Loucy (cell line): ENCODE measurements at regions not wholly inside any gene's neighbourhood (a gene's known extent, or its start where the extent isn't known, plus 50 kb on each side); places are given as distances from the start of the nearest gene placed in this dataset.

Source experiments
- EZH2phosphoT487 ChIP-seq: fragments of 200-600 bp; IDR thresholded peaks from 2 replicates; pipeline ENCODE4 v1.6.1; 2018; ENCODE audit warnings: antibody characterized with exemption, mild to moderate bottlenecking, moderate library complexity, borderline replicate concordance
- TF ChIP-seq, protein P1 (sequence below): fragments of 200-600 bp; sonication (generic); conservative IDR thresholded peaks from 2 replicates; pipeline ENCODE4 v1.5.1; 2014; ENCODE audit warnings: mild to moderate bottlenecking, antibody characterized with exemption, low read length

GRCh38 chr15:91576096-91576495 is 277.4 kb upstream of the SLCO3A1 start:
- TF ChIP-seq, protein P1, sequence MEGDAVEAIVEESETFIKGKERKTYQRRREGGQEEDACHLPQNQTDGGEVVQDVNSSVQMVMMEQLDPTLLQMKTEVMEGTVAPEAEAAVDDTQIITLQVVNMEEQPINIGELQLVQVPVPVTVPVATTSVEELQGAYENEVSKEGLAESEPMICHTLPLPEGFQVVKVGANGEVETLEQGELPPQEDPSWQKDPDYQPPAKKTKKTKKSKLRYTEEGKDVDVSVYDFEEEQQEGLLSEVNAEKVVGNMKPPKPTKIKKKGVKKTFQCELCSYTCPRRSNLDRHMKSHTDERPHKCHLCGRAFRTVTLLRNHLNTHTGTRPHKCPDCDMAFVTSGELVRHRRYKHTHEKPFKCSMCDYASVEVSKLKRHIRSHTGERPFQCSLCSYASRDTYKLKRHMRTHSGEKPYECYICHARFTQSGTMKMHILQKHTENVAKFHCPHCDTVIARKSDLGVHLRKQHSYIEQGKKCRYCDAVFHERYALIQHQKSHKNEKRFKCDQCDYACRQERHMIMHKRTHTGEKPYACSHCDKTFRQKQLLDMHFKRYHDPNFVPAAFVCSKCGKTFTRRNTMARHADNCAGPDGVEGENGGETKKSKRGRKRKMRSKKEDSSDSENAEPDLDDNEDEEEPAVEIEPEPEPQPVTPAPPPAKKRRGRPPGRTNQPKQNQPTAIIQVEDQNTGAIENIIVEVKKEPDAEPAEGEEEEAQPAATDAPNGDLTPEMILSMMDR: no peak
- no peak for TF ChIP-seq EZH2phosphoT487
